Activated CD4-positive, alpha-beta T cell treated with anti-CD3 and anti-CD28 coated beads, Interleukin-2, amount 50 U/mL, for 16 hours (primary cell): ENCODE measurements at regions not wholly inside any gene's neighbourhood (a gene's known extent, or its start where the extent isn't known, plus 50 kb on each side); places are given as distances from the start of the nearest gene placed in this dataset.
"Not testable (repeated sequence)": the region's sequence is repeated elsewhere in the genome, so short reads cannot be mapped to it uniquely, and the experiment has no call there.

Experiments used
- DNase-seq: peaks from one replicate; pipeline ENCODE4 v3.0.0-alpha.2; 2020

- DNase-seq, result no peak
These were observed 949.7 kb downstream of the TRHDE start for GRCh38 chr12:73221836-73222235.

DNA sequence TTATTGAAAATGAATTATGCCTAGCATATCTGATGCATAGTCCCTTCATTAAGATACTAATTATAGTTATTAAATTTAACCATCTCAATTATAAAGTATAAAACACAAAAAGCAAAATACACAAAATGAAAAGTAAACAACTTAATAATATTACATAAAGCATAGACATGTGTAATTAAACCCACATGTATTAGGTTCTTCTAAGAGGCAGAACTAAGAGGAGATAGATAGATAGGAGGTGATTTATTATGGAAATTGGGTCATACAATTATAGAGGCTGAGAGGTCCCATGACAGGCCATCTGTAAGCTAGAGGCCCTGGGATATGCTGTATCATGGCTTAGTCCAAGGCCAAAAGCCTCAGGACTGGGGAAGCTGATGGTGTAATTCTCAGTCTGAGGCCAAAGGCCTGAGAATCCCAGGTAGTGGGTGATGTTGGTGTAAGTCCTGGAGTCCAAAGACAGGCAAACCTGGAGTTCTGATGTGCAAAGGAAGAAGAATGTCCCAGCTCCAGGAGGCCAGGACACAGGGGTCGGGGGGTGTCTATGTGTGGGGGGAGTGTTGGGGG, 953.3 kb downstream of the TRHDE start:
- DNase-seq, result no peak

DNA sequence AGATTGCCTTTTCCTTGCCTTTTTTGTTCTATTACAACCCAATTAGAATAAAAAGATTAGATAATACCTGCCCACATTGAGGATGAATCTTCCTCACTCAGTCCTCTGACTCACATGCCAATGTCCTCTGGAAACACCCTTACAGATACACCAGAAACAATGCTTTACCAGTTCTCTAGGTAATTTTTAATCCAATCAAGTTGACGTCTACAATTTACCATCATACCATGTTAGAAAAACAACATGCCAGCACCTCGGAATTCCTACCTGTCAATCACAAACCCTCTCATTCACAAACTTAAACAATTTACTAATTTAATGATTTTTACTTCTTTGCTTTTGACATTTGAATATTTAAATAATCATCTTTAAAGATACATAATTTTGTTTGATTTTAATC, 953.8 kb downstream of the TRHDE start:
- no peak for DNase-seq

DNA sequence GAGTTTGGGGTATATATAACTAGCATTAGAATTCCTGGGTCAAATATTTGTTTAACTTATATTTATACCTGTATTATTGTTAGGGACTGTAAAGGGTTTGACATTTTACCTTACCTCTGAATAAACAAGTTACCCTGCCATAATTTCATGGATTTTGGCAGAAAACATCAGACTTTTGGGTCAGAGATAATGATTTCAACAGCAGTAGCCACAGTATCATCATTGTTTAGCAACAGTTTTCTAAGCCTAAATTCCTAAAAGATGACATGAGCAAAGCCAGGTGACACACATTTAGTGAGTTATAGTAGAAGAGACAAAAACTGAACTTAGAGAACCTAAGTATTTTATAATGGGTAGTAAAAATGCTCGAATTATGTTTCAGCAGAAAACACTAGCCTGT, 954.4 kb downstream of the TRHDE start:
- DNase-seq, result no peak

- not testable (repeated sequence) for DNase-seq
These were observed 956.7 kb downstream of the TRHDE start for GRCh38 chr12:73228828-73229227.

- DNase-seq, result no peak
These were observed 963.2 kb downstream of the TRHDE start for GRCh38 chr12:73235387-73235786.

- no peak for DNase-seq
These were observed 967.9 kb downstream of the TRHDE start for GRCh38 chr12:73240110-73240509.

GRCh38 chr12:73262788-73263381, 990.7 kb downstream of the TRHDE start:
- DNase-seq, result no peak

DNA sequence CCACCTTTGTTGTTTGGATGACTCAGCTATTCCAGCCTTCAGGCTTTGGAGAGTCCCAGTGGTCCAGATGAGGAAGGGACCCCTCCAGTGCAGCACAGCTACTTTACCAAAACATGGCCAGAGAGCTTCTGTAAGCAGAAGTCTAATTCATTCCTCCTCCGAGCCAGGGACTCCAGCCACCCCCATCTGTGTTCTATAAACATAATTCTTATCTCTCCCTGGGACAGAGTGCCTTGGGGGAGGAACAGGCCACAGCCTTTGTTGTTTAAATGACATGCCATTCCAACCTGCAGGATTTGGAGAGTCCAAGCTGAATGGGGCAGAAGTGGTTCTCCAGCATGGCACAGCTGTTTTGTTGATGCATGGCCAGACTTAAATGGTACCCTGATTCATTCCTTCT, 994.0 kb downstream of the TRHDE start:
- DNase-seq, result no peak

DNA sequence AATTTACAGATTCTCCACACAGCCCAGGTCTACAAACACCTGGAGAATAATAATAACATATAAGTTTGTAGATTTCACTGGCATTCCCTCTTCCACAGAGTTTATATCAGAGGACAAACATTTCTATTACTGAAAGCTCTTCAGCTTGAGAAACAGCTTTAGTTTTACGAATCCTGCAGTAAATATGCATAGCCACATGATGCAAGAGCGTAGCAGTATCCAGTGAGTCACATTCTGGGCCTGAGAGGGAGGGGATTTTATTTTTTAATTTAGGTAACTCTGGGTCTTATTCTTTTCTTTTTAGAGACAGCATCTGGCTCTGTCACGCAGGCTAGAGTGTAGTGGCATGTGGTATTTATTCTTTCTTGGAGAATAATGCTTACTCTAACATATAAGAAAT, 1002.8 kb downstream of the TRHDE start:
- DNase-seq, result no peak

GRCh38 chr12:73277971-73278370, 1005.8 kb downstream of the TRHDE start:
- no peak for DNase-seq

- no peak for DNase-seq
These were observed 1029.4 kb downstream of the TRHDE start for GRCh38 chr12:73301530-73301929.

GRCh38 chr12:73307260-73307659, 1035.1 kb downstream of the TRHDE start:
- DNase-seq, result no peak

DNA sequence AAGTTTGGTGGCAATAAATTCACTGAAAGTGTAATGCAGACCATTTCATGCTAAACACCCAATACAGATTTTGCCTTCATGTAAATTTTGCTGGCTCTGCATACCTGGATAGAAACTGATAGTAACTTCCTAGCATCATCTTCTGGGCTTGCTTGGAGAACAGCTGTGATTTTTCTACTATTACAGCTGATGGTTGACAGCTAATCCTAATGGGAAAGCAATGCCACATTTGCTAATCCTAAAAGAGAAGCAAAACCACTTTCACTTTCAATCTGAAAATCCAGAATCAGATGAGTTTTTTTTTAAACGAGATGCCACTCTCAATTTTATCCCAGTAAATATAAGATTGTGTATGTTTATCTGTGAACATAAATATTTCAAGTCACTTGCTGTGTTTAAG, 1035.9 kb downstream of the TRHDE start:
- DNase-seq, result no peak

DNA sequence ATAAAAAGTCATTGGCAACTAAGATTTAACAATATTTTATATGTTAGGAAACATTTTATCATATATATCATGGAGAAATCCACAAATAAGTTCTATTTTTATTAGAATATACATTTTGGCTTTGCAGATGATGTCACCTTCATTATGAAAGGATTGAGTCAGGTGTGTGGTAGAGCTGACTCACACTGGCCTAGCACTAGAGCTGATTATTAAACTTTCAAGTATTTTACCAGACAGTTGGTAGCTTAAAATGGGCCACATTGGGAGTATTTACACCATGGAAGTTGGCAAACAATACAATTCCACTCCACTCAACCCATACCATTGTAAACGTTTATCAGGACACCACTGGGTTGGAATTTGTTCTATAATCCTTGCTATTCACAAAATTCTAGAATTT, 1036.6 kb downstream of the TRHDE start:
- DNase-seq, result no peak

- no peak for DNase-seq
These were observed 1049.1 kb downstream of the TRHDE start for GRCh38 chr12:73321319-73321718.

DNA sequence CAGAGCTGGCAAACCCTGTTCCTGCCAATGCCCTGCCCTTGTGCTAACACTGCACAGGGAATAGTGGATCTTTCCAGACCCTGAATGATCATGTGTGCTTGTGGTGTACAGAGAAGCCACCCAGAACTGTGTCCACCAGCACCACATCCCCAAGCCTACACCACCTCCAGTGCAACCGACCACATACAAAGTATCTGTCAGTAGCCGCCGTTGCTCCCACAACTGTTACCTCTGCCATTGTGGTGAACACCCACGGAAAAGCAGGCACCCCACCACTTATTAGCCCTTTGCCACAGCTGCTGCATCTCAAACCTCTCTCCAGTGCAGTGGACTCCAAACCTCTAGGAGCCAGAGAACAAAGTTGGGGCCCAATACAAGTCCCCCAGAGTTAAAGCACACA, 1049.6 kb downstream of the TRHDE start:
- no peak for DNase-seq

GRCh38 chr12:73330584-73331351, 1058.6 kb downstream of the TRHDE start:
- DNase-seq, result no peak

- DNase-seq, result no peak
These were observed 1069.5 kb downstream of the TRHDE start for GRCh38 chr12:73341559-73342247.

DNA sequence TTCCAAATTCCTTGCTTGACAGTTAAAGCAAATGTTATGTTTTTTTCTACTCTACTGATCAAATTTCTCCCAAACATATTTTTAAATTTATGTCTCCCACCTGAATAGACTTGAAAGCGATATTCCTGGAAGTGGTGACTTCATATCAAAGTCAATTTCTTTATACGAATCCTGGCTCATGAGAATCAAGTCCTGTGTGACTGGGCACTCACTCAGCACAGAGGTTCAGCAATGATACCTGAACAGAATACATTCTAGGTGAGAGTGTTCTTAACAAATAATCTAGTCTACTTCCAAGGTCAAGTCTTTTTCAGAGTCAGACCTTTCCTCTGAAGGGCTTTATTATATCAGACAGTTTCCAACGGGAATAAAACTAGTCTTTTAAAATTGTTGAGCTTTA, 1070.6 kb downstream of the TRHDE start:
- no peak for DNase-seq

DNA sequence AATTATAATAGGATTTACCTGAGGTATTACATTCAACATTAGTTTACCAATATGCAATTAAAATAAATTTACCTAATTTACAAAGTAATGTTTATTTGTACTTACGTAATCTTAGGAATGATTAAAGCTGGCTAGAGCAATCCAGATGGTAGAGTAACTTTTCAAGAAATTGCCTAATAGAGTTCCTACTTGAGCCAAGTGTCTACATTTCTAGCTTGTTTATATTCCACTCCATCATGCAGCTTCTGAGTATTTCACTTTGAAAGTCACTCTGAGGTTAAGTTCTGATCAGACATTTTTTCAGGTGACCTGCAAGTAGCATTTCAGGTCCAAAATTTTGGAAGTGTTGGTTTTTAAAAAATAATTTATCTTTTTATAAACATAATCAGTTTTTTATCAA, 1080.7 kb downstream of the TRHDE start:
- DNase-seq, result no peak

- no peak for DNase-seq
These were observed 1089.1 kb downstream of the TRHDE start for GRCh38 chr12:73361156-73361863.

- DNase-seq, result no peak
These were observed 1089.7 kb downstream of the TRHDE start for GRCh38 chr12:73361864-73362230.
